NCI-H1048 (cell line): ENCODE measurements at regions not wholly inside any gene's neighbourhood (a gene's known extent, or its start where the extent isn't known, plus 50 kb on each side); places are given as distances from the start of the nearest gene placed in this dataset.
"Not testable (repeated sequence)": the region's sequence is repeated elsewhere in the genome, so short reads cannot be mapped to it uniquely, and the experiment has no call there.

Source experiments
- DNase-seq: peaks from one replicate; lab custom pipeline; 2025; lab: John Stamatoyannopoulos, UW

- no peak for DNase-seq
Measured at GRCh38 chr11:127965939-127966668, 621.3 kb downstream of the ETS1 start.

- no peak for DNase-seq
Measured at GRCh38 chr11:127962416-127962815, 624.9 kb downstream of the ETS1 start.

- no peak for DNase-seq
Measured at GRCh38 chr11:127950162-127950561, 637.2 kb downstream of the ETS1 start.

GRCh38 chr11:127943763-127944162, 643.6 kb downstream of the ETS1 start:
- no peak for DNase-seq

GRCh38 chr11:127943152-127943551, 644.2 kb downstream of the ETS1 start:
- no peak for DNase-seq

GRCh38 chr11:127941554-127941953, 645.8 kb downstream of the ETS1 start:
- DNase-seq = not testable (repeated sequence)

GRCh38 chr11:127939000-127939399, 648.4 kb downstream of the ETS1 start:
- no peak for DNase-seq

GRCh38 chr11:127935081-127935480, 652.3 kb downstream of the ETS1 start:
- DNase-seq = no peak

GRCh38 chr11:127933961-127934360, 653.4 kb downstream of the ETS1 start:
- DNase-seq = not testable (repeated sequence)

- DNase-seq = no peak
Measured at GRCh38 chr11:127931803-127932202, 655.6 kb downstream of the ETS1 start.

GRCh38 chr11:127926721-127927120, 660.6 kb downstream of the ETS1 start:
- no peak for DNase-seq

GRCh38 chr11:127925475-127925874, 661.9 kb downstream of the ETS1 start:
- no peak for DNase-seq

GRCh38 chr11:127919206-127920000, 668.0 kb downstream of the ETS1 start:
- no peak for DNase-seq

- no peak for DNase-seq
Measured at GRCh38 chr11:127902382-127902781, 685.0 kb downstream of the ETS1 start.

- DNase-seq = no peak
Measured at GRCh38 chr11:127898422-127899365, 688.7 kb downstream of the ETS1 start.

- DNase-seq = no peak
Measured at GRCh38 chr11:127895776-127896175, 691.6 kb downstream of the ETS1 start.

GRCh38 chr11:127894316-127894715, 693.0 kb downstream of the ETS1 start:
- no peak for DNase-seq

GRCh38 chr11:127890030-127890615, 697.2 kb downstream of the ETS1 start:
- DNase-seq = no peak

GRCh38 chr11:127888386-127888785, 699.0 kb downstream of the ETS1 start:
- no peak for DNase-seq

- DNase-seq = no peak
Measured at GRCh38 chr11:127875131-127875530, 712.2 kb downstream of the ETS1 start.

GRCh38 chr11:127873478-127873877, 713.9 kb downstream of the ETS1 start:
- no peak for DNase-seq

GRCh38 chr11:127866109-127866508, 721.2 kb downstream of the ETS1 start:
- DNase-seq = no peak
